Mucosa of descending colon (tissue), 3 donors: ENCODE measurements at regions not wholly inside any gene's neighbourhood (a gene's known extent, or its start where the extent isn't known, plus 50 kb on each side); places are given as distances from the start of the nearest gene placed in this dataset.
A peak's percentile ranks its signal among the peaks of the same experiment; 100 is the strongest.

Experiments
- ATAC-seq: fragments of 200-7000 bp; cut with Tn5 transposase; one replicate; pipeline ENCODE4 v1.9.1; 2020; ENCODE audit warnings: mild to moderate bottlenecking, moderate library complexity
- DNase-seq, 3 donors: peaks; one replicate each; pipeline ENCODE4 v3.0.0-alpha.2; 2020
- H3K36me3 ChIP-seq: fragments of 200-600 bp; one replicate; pipeline ENCODE4 v1.8.0; 2021; ENCODE audit warnings: low read depth, mild to moderate bottlenecking
- H3K4me1 ChIP-seq: fragments of 200-600 bp; one replicate; pipeline ENCODE4 v1.8.0; 2021; ENCODE audit warnings: low read depth, mild to moderate bottlenecking
- H3K4me3 ChIP-seq: fragments of 200-600 bp; one replicate; pipeline ENCODE4 v1.8.0; 2021; ENCODE audit warnings: mild to moderate bottlenecking
- H3K9me3 ChIP-seq: fragments of 200-600 bp; one replicate; pipeline ENCODE4 v1.8.0; 2021; ENCODE audit warnings: mild to moderate bottlenecking
- intact Hi-C, 2 donors: fragments of 100-400 bp; cut with DNase I in 1 of 2; cut with micrococcal nuclease in 1 of 2; formaldehyde crosslinking; loops; one replicate each; pipeline versions ENCODE4 v1.11.0 to v1.11.1; 2022; cut with DNase I, micrococcal nuclease
- TF ChIP-seq, protein P1 (sequence below): fragments of 200-600 bp; IDR thresholded peaks from one replicate; pipeline ENCODE4 v1.8.0; 2022; ENCODE audit warnings: antibody characterized with exemption, mild to moderate bottlenecking
- donor health status: DM: no; HTN: no; CAD: no; lungs with moderate emphysema.
- donor health status: DM: no; HTN: no; CAD: no.
- donor health status: DM: no; HTN: yes; CAD: no.

GRCh38 chr5:165834891-165835290 lies 2329.5 kb downstream of the MAT2B start:
- intact Hi-C loops, result no loop called here
- H3K4me3 ChIP-seq, result no peak overlapping the region
- TF ChIP-seq, protein P1, sequence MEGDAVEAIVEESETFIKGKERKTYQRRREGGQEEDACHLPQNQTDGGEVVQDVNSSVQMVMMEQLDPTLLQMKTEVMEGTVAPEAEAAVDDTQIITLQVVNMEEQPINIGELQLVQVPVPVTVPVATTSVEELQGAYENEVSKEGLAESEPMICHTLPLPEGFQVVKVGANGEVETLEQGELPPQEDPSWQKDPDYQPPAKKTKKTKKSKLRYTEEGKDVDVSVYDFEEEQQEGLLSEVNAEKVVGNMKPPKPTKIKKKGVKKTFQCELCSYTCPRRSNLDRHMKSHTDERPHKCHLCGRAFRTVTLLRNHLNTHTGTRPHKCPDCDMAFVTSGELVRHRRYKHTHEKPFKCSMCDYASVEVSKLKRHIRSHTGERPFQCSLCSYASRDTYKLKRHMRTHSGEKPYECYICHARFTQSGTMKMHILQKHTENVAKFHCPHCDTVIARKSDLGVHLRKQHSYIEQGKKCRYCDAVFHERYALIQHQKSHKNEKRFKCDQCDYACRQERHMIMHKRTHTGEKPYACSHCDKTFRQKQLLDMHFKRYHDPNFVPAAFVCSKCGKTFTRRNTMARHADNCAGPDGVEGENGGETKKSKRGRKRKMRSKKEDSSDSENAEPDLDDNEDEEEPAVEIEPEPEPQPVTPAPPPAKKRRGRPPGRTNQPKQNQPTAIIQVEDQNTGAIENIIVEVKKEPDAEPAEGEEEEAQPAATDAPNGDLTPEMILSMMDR, result no peak
- no peak for DNase-seq
- no peak for ATAC-seq
- H3K9me3 ChIP-seq, result no peaks in the 10 kb centered on the region
- no peaks in the 10 kb centered on the region for H3K36me3 ChIP-seq
- H3K4me1 ChIP-seq, result no peaks in the 10 kb centered on the region

- ATAC-seq, result no peak
- intact Hi-C loops, result no loop called here
- H3K9me3 ChIP-seq, result no peaks in the 10 kb centered on the region
- H3K4me1 ChIP-seq, result no peaks in the 10 kb centered on the region
- H3K36me3 ChIP-seq, result no peaks in the 10 kb centered on the region
- DNase-seq, result no peak
- no peak overlapping the region for H3K4me3 ChIP-seq
- TF ChIP-seq, protein P1, result no peak
Measured at GRCh38 chr5:165836046-165836445, 2330.6 kb downstream of the MAT2B start.

DNA sequence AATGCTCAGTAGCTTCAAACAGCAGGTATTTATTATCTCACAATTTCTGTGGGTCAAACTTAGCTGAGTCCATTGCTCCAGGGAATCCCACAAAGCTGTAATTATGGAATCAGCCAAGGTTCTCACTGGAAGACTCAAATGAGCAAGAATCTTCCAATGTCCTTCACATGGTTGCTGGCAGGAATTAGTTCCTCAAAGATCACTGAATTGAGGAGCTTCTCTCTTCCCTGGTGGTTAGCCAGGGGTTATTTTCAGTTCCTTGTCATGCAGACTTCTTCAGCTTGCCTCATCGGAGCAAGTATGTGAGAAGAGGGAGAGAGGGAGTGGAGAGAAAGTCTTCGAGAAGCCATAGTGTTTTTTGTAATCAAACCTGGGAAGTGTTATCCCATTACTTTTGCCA lies 2331.9 kb downstream of the MAT2B start:
- DNase-seq, result no peak
- H3K4me1 ChIP-seq, result no peaks in the 10 kb centered on the region
- ATAC-seq, result no peak
- H3K36me3 ChIP-seq, result no peaks in the 10 kb centered on the region
- no peak overlapping the region for H3K4me3 ChIP-seq
- intact Hi-C loops, result no loop called here
- no peaks in the 10 kb centered on the region for H3K9me3 ChIP-seq
- TF ChIP-seq, protein P1, result no peak

- intact Hi-C loops, result no loop called here
- H3K36me3 ChIP-seq, result no peaks in the 10 kb centered on the region
- DNase-seq (no peak), ATAC-seq (peak; percentile 66)
- no peak overlapping the region for H3K4me3 ChIP-seq
- TF ChIP-seq, protein P1, result no peak
- peaks cover 16% of the 10 kb centered on the region for H3K9me3 ChIP-seq
- no peaks in the 10 kb centered on the region for H3K4me1 ChIP-seq
Measured at GRCh38 chr5:165844571-165844970, 2339.2 kb downstream of the MAT2B start.

DNA sequence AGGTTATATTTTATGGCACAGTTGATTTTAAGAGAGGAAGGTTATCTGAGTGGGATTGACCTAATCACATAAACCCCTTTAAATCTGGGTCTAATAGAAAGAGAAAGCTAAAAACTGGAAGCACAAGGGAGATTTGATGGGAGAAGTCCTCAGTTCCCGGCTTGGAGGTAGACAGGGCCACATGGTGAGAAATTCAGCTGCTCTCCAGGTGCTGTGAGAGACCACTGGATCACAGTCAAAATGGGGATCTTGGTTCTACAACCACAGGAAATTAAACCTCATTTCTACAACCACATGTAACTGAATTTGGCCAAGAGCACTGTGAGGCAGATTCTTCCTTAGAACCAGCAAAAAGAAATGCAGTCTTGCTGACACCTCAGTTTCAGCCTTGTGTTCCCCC lies 2352.7 kb downstream of the MAT2B start:
- intact Hi-C loops, result no loop called here
- no peaks in the 10 kb centered on the region for H3K36me3 ChIP-seq
- H3K4me1 ChIP-seq, result no peaks in the 10 kb centered on the region
- peaks cover 8% of the 10 kb centered on the region for H3K9me3 ChIP-seq
- DNase-seq (no peak), ATAC-seq (no peak)
- TF ChIP-seq, protein P1, result no peak
- no peak overlapping the region for H3K4me3 ChIP-seq

- Histone ChIP-seq H3K9me3 (peaks cover 5% of the 10 kb centered on the region), H3K4me1 (no peaks in the 10 kb centered on the region), H3K36me3 (no peaks in the 10 kb centered on the region), H3K4me3 (no peak overlapping the region)
- TF ChIP-seq, protein P1, result no peak
- no peak for DNase-seq
- no peak for ATAC-seq
- intact Hi-C loops, result no loop called here
Measured at GRCh38 chr5:165859251-165859650, 2353.8 kb downstream of the MAT2B start.
